ENCODE measurements at regions not wholly inside any gene's neighbourhood (a gene's known extent, or its start where the extent isn't known, plus 50 kb on each side); places are given as distances from the start of the nearest gene placed in this dataset.

DNA sequence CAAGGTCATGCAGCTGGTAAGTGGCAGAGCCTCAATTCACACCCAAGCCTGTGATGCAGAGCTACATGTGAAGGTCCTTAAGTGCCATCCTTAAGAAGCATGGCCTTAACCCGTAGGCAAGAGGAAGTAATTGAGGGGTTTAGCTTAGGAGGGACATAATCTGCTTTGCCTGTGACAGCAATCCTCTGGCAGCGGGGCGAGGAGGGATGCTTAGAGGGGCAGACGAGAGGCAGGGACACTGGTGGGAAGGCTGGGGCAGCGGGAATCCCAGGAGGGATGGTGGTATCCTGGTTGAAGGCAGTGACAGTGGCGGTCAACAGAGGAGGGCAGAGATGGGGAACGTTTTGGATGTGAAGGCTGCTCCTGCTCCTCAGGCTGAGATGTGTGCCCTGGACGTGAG, 88.1 kb downstream of the EFNB1 start:
- DNase-seq: no peak

DNA sequence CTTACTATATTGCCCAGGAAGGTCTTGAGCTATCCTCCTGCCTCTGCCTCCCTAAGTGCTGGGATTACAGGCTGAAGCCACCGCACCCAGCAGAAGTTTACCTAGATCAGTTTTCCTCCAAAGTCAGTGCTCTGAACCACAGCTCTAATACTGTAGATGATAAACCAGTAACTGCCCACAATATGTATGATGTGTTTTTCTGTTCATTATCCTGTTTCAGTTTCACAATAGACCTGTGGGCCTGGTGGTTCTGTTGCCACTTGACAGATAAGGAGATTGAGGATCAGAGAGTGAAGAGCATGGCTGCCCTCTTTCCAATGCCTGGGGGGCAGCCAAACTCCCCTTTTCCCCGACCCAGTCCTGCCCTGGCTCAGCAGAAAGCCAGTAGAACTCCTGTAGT, 87.0 kb downstream of the EFNB1 start:
- DNase-seq: no peak

DNA sequence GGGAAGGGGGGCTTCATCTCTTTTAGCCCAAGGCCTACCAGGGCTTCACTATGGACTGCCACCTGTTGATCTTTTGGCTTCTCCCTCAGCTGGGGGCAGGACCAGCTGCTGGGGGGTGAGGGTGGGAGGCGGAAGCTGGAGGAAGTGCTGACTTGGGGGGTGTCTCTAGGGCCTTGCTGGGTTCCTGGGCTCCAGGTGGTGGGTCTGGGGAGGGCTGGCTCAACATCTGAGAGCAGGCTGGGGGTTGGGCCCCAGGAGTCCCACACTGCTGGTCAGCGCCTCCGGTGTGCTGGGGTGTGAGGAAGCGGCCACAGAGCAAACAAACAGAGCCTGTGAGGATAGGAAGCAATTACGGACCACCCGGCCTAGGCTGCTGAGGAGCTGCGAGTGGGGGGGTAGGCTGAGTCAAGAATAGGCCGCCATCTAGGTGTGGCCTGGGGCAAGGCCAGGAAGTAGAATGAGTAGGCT, 85.7 kb downstream of the EFNB1 start:
- DNase-seq: no peak

DNA sequence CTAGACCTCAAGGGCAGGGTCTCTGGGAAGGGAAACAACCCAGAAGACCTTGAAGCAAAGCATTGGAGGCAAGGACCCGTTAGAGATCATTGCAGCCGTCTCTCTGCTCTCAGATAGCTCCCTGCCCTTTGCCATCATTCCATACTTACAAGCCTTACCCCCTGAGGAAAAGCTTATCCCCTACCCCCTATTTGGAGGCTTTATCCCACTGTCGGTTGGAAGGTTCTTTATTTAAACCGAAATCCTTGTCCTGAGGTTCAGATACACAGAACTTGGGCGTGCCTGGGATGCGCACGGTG, 84.4 kb downstream of the EFNB1 start:
- no peak for DNase-seq

DNA sequence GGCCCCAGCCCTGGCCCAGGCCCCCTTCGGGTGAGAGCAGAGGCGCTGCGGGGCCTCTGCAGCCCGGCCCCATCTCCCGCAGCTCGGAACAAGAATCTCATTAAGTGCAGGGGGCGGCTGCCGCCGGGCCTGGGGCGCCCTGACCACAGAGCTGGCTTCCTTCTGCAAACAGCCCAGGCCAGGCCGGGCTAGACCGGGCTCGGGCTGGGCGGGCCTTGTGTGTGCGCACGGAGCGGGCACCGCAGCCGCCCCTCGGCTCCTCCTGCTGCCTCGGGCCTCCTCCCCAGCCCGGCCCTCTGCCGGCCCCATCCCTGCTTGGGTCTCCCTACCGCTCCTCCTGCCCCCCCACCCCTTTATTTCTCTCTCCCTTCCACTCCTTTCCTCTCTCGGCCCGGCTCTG, 83.3 kb downstream of the EFNB1 start:
- no peak for DNase-seq

DNA sequence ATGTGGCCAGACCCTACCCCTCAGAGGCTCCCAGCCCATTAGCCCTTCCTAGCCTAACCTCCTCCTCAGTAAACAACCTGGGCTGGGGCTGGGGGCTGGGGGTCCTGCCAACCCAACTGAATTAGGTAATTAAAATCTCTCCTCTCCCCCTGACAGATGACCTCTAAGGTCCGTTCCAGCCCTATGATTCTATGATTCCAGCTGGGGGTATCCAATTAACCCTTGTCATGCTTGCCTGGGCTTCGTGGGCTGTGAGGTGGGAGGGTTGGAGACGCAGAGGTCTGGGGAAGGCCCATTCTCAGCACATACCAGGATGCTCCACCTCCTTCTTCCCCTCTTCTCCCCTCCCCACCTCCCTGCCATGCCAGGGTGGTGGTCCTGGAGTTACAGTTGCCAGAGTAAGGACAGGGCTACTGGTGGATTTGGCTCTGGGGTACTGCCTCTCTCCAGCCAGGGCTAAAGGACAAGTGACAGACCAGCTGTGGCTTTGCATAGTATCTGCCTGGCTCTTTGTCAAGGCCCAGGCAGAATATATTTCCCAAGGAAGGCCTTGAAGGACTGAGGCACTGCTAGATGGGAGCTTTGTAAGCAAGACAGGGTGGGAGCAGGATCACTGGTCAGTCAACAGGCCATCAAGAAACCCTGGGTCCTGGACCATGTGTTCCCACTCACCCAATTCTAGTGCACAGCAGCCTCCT, 82.1 kb downstream of the EFNB1 start:
- no peak for DNase-seq

DNA sequence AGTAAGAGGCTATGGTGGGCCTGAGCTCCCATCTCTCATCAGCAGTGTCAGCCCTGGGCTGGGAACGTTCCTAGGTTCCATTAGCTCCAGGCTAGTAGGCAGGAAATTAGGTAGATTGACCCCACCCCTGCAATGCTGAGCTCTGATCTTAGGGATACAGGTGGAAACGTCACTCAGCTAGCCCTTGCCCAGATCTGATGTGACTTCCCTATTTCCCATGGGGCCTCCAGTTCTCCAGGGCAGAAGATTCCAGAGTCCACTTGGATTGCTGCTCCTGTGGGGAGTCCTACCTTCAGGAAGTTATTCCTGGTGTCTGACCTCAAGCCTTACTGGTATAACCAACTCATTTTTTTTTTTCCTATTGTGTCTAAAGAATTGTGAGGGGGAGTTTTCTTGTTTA, 81.1 kb downstream of the EFNB1 start:
- no peak for DNase-seq

DNA sequence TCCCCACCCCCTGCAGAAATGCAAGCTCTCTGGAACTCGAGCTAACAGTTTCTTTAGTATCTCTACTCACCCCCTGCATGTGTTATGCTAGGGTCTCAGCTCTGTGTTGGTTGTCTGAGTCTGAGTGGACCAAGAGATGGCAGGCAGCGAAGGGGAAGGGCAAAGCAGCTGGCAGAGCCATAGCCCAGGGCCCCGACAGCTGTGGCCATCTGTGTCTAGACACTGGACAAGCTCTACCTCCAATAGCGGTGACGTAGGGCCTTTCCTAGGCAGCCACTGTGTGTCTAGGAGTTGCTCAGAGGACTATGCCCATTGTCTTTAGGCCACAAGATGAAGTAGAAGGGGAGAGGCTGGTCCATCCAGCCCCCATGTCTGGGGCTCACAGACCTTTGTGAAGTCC, 79.2 kb downstream of the EFNB1 start:
- DNase-seq: no peak

DNA sequence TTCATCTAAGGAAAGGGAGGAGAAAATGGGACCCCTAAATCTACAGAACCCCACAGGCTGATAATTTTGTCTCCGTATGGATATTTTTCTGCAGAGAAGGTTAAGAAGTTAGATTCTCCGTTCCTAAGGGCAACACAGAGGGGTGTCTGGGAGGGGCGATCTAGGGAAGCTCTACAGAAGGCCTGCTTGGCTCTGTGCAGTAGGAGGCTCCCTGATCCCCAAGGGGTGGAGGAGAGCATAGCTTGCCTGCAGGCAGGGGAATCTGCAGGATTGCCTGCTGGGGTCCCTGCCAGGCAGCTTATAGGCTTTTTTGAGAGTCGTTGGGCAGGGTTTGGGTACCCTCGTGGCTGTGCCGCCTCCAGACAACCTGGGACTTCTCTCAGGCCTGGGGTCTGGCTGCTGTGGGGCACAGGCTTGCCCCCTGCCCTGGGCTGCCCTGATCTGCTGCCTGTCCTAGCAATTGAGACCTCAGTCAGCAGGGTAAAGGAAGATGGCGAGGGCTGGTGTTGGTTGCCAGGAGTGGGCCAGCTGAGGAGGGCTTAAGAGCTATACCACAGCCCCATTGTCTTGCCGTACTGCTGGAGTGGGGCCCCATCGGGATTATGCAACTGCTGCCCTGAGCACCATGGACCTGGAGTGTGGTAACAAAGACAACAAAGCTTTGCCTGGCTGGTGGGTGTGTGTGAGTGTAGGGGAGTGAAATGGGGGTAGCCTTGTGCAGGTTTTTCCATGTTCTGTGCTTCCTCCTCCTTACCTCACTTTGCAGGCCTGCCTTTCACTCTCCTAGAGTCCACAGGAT, 74.1 kb downstream of the EFNB1 start:
- DNase-seq: no peak

DNA sequence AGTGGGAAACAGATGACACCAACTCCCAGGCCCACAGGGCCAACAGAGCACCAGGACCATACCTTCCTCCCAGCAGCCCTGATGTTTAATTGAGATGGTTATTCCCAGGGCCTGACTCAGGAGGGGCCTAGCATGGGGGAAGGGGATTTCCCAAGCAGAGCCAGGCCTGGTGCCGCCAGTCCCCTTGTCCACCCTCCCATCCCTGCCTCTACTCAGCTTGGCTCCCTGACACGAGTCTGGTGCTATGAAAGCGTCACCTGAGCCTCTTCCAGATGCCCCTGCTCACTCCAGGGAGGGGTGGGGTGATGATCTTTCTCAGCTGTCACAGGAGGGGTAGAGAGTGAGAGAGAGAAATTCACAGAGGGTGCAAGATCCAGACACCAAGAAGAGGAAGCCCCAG, 72.7 kb downstream of the EFNB1 start:
- no peak for DNase-seq

DNA sequence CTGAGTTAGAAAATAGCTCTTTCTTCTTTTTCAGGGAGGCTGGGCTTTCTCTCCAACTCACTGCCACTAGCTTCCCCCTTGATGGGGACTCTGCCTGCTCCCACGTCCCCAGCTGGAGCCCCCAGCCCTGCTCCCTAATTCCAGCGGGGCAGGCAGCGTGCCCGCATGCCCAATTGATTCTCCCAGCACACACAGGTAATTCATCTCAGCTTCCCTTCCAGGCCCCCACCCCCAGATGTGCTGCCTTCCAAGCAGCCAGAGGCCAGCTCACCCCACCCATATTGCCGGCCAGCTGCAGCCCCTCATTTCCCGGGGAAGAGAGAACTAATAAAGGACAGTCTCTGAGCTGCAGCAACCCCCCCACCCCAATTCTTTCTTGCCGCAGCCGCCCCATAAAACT, 69.8 kb downstream of the EFNB1 start:
- no peak for DNase-seq

DNA sequence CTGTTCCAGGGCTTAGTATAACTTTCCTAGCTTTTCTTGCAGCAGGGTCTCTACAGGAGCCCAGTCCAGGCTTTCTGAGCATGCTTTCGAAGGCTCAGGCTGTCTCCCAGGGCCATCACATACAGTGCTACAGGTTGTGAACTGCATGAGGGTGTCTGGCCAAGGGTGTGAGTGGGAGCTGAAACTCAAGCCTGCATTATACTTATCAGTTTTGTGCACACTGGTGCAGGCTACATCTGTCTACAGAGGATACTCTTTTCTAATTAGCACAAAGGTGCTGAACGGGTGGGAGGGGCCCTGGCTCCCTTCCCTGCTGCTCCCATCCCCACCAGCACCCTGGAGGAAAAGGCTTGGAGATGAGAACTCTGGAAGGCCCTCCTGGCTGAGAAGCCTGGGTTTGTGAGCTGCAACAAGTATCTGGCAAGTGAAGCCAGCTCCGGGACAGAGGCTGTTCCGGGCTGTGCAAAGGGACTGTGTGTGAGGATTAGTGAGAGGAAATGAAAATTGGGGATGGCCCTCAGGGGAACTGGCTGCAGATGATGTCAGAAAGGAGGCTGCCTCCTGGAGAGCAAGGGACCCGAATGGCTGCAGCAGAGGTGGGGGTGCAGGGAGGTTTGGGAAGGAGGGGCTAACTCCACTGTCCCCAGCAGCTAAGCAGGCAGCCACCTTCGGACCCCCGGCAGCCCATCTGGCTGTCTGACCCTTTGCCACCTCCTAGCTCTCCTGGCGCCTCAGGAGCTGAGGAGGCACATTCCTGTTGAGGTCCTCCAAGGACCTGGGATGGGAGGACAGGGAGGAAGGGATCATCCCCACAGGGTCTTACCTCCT, 68.5 kb downstream of the EFNB1 start:
- no peak for DNase-seq

DNA sequence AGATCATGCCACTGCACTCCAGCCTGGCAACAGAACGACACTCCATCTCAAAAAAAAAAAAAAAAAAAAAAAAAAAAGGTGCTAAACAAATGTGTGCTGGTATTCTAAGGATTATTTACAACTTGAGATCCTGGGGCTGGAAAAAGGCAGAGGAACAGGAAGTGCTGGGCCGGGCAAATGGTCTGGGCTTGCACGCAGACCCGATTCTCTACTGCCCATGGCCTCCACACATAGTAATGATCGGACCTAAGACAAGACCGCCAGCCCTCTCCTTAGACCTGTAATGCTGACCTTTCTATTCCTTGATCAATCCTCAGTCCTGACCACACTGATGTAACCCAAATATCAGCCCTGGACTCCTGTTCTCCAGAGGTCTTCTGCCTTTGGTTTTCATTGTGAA, 67.8 kb downstream of the EFNB1 start:
- DNase-seq: no peak

DNA sequence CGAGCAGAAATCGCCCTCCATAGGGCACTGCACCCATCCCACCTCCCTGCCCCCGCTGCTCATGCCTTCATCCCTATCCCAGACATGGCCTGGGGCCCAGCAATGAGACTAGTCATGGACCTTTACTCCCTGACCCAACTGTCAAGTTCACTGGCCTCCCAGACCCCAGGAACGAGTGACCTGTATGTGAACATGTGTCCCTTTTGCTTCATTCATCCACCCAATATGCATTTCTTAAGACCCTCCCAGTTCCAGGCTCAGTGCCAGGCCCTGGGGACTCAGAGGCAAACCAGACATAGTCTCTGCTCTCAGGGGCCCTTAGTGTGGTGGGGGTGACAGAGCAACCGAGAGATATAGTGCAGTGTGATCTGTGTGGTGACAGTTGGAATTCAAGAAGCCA, 67.0 kb downstream of the EFNB1 start:
- DNase-seq: no peak

DNA sequence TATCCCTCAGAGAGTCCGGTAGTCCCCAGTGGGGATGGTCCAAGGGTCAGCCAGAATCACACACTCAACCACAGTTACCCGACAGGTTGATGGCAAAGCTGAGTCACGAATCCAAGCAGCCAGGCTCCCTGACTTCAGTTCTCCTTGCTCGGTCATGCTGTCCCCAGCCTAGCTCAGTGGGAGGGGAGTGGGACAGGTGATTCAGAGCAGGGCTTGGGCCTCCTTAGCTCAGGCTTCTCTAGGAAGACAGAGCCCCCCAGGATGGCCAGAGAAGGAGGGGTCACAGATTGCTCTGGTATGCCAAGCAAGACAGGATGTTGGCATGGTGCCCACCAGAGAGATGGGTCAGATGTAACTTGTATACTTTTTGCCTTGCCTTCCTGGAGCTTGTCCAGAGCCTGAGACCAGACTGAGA, 66.5 kb downstream of the EFNB1 start:
- DNase-seq: no peak

DNA sequence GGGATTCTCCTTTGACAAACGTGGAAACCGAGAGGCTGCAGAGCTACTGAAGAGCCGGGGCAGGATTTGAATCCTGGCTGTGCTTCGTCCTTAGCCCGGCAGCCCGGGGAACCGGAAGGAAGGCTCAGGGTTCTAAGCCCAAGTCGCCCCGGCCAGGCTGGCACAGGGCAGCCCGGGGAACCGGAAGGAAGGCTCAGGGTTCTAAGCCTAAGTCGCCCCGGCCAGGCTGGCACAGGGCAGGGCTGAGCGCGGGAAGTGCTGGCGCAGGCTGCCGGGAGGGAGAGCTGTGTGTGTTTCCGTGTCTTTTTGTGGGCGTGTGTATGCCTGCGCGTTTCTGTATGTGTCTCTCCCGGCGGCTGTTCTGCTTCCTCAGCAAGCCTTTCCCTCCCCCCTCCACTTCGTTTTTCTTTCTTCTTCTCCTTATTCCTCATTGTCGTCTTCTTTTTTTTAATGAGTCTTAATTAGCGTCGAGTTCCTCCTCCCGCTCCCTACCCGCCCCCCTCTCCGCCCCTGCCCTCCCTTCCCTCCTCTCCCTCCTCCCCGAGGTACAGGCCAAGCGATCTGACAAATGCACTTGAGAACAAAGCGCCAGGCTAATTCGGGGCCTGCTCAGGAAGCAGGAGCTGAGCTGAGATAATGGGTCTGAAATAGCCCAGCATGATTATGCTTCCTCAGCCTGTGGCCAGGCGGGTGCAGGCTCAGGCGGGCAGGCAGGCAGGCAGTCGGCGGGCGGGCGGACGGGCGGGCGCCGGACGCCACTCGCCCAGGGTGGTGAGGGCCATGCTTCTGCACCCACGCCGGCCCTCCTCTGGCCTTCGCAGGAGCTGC, 65.9 kb downstream of the EFNB1 start:
- DNase-seq: peak; percentile 17

DNA sequence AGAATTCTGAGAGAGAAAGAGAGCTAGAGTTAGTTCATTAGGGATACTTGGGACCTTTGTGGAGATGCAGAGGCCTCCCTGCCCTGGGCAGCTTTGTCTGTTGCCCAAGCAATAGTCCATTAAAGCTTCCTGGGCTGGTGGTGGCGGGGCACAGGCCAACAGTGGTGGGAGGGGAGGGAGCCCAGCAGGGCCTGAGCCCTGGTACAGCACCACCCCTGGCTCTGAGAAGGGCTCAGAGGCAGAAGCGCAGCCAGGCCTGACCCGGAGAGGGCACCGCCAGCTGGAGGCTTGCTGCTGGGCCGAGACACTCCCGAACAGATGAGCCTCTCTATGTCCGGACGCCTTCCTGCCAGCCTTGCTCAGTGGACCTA, 65.3 kb downstream of the EFNB1 start:
- DNase-seq: no peak

DNA sequence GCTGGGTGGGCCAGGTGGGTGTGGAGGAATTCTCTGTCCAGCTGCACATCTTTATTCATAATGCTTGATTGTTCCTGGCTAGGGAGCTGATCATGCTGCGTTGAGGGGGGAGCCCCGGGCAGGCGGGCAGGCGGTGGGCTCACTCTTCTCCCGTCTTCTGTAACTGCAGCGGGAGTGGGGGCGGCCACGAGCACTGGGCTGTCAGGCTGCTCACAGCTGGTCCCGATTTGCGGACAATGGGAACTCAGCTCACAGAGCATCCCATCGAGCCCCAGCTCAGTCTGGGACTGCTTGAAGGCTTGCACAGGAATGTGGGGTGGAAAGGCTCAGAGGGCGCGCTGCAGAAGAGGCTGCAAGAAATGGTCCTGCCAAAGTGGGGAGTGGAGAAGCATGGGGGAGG, 63.8 kb downstream of the EFNB1 start:
- DNase-seq: no peak

DNA sequence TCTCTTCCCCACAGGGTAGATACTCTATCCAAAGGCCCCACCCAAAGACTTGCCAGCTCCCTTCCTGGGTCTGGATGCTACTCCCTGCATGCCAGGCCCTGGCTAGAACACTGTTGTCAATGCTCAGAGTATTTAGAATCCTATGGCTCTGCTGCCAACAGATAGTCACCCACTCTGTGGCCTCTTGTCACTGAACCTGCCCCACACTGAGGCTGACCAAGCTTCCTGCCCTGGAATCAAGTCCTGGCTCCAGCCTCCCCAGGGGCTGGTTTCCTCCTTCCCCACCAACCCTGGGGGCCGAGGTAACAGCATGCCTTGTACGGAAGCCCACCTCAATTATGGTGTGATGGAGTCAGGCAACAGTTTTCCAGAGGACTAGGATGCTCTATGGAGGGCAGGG, 63.3 kb downstream of the EFNB1 start:
- DNase-seq: no peak
